BE2C (cell line): ENCODE measurements at regions not wholly inside any gene's neighbourhood (a gene's known extent, or its start where the extent isn't known, plus 50 kb on each side); places are given as distances from the start of the nearest gene placed in this dataset.

Source experiments
- DNase-seq: peaks from one replicate; pipeline ENCODE4 v3.0.0-alpha.2; 2020
- H3K27me3 ChIP-seq: fragments of 250-450 bp; sonication (Bioruptor Pico); 2 replicates; pipeline ENCODE4 v1.5.1; 2020; ENCODE audit warnings: mild to moderate bottlenecking
- H3K36me3 ChIP-seq: fragments of 250-450 bp; sonication (Bioruptor Pico); 2 replicates; pipeline ENCODE4 v1.5.1; 2020; ENCODE audit warnings: mild to moderate bottlenecking
- H3K4me1 ChIP-seq: fragments of 250-450 bp; sonication (Bioruptor Pico); 2 replicates; pipeline ENCODE4 v1.5.1; 2020
- H3K4me3 ChIP-seq: 2 replicates; pipeline ENCODE4 v1.5.1; 2011; ENCODE audit warnings: low read depth, low read length
- H3K9me3 ChIP-seq: fragments of 250-450 bp; sonication (Bioruptor Pico); 2 replicates; pipeline ENCODE4 v1.5.1; 2020
- CTCF ChIP-seq: IDR thresholded peaks from 2 replicates; pipeline ENCODE4 v1.5.1; 2012; ENCODE audit warnings: mild to moderate bottlenecking, low read depth, low read length

- TF ChIP-seq CTCF, result peak; percentile 57
- Histone ChIP-seq H3K9me3 (no peaks in the 10 kb centered on the region), H3K27me3 (no peaks in the 10 kb centered on the region), H3K4me3 (peak overlapping the region; percentile 43), H3K36me3 (no peaks in the 10 kb centered on the region), H3K4me1 (no peaks in the 10 kb centered on the region; the same call in none of the 2 replicates)
- peak; percentile 32 for DNase-seq
These were observed 304.1 kb upstream of the SSTR1 start for GRCh38 chr14:37903343-37904191.

GRCh38 chr14:37924622-37925021 is 283.1 kb upstream of the SSTR1 start:
- Histone ChIP-seq H3K36me3 (no peaks in the 10 kb centered on the region), H3K4me3 (no peak overlapping the region), H3K9me3 (no peaks in the 10 kb centered on the region), H3K27me3 (no peaks in the 10 kb centered on the region), H3K4me1 (no peaks in the 10 kb centered on the region)
- TF ChIP-seq CTCF, result peak; percentile 22; the same call in 1 of the 2 replicates
- DNase-seq, result no peak

DNA sequence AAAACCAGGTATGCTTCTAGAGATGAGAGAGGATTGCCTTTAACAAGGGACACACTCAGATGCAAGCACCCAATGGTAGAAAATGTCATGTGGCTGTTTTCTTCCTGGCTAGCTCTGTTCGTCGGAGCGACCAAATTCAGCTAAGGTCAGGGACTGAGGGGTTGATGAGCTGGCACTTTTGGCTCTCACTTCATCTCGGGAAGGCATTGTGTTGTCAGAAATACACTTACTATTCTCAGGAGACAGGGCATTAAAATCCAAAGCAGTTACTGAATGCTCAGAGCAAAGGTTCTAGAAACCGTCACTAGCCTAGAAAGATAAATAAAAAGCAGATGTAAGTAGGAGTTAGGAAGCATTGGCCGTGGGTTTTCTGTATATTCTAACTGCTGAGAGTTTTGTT is 275.7 kb upstream of the SSTR1 start:
- Histone ChIP-seq H3K4me1 (peaks cover 12% of the 10 kb centered on the region), H3K36me3 (no peaks in the 10 kb centered on the region), H3K27me3 (no peaks in the 10 kb centered on the region), H3K9me3 (no peaks in the 10 kb centered on the region), H3K4me3 (no peak overlapping the region)
- DNase-seq, result peak; percentile 14
- no peak for TF ChIP-seq CTCF

- DNase-seq, result no peak
- Histone ChIP-seq H3K27me3 (no peaks in the 10 kb centered on the region), H3K4me3 (no peak overlapping the region), H3K9me3 (no peaks in the 10 kb centered on the region), H3K4me1 (peaks cover 12% of the 10 kb centered on the region), H3K36me3 (no peaks in the 10 kb centered on the region)
- TF ChIP-seq CTCF, result no peak
These were observed 275.2 kb upstream of the SSTR1 start for GRCh38 chr14:37932481-37932880.

- no peak for DNase-seq
- no peak for TF ChIP-seq CTCF
These were observed 270.7 kb upstream of the SSTR1 start for GRCh38 chr14:37936971-37937370.

GRCh38 chr14:37939442-37940028 is 268.2 kb upstream of the SSTR1 start:
- H3K4me1 ChIP-seq, result peaks cover 5% of the 10 kb centered on the region
- no peaks in the 10 kb centered on the region for H3K27me3 ChIP-seq
- no peak for DNase-seq
- no peaks in the 10 kb centered on the region for H3K36me3 ChIP-seq
- H3K4me3 ChIP-seq, result no peak overlapping the region
- no peak for TF ChIP-seq CTCF
- H3K9me3 ChIP-seq, result no peaks in the 10 kb centered on the region

More at GRCh38 chr14:37936971-37937370, 270.7 kb upstream of the SSTR1 start:
- H3K27me3 ChIP-seq, result no peaks in the 10 kb centered on the region
- no peak overlapping the region for H3K4me3 ChIP-seq
- H3K36me3 ChIP-seq, result no peaks in the 10 kb centered on the region
- H3K4me1 ChIP-seq, result peaks cover 15% of the 10 kb centered on the region
- H3K9me3 ChIP-seq, result no peaks in the 10 kb centered on the region
